MM.1S (cell line): ENCODE measurements at regions not wholly inside any gene's neighbourhood (a gene's known extent, or its start where the extent isn't known, plus 50 kb on each side); places are given as distances from the start of the nearest gene placed in this dataset.

Source experiments
- DNase-seq: peaks from one replicate; pipeline ENCODE4 v3.0.0-alpha.2; 2015
- H2AFZ ChIP-seq: fragments of 300-600 bp; sonication (generic); 2 replicates; pipeline ENCODE4 v1.6.0; 2016; ENCODE audit warnings: antibody characterized with exemption, low read length
- H3F3A ChIP-seq: fragments of 300-600 bp; sonication (generic); 2 replicates; pipeline ENCODE4 v1.6.1; 2016; ENCODE audit warnings: mild to moderate bottlenecking, antibody characterized with exemption, low read length, moderate library complexity, mixed read lengths; ENCODE audit not compliant: insufficient read depth
- H3K27ac ChIP-seq: fragments of 300-600 bp; sonication (generic); 2 replicates; pipeline ENCODE4 v1.5.1; 2016; ENCODE audit warnings: mild to moderate bottlenecking, low read length
- H3K27me3 ChIP-seq: fragments of 300-600 bp; sonication (generic); replicated peaks from 2 replicates; pipeline ENCODE4 v1.6.0; 2016; ENCODE audit warnings: low read length; ENCODE audit not compliant: insufficient read depth
- H3K36me3 ChIP-seq: fragments of 300-600 bp; sonication (generic); replicated peaks from 2 replicates; pipeline ENCODE4 v1.6.1; 2016; ENCODE audit warnings: mild to moderate bottlenecking, low read length, mixed read lengths; ENCODE audit not compliant: insufficient read depth
- H3K4me1 ChIP-seq: fragments of 300-600 bp; sonication (generic); 2 replicates; pipeline ENCODE4 v1.6.1; 2016; ENCODE audit warnings: low read length, mixed read lengths
- H3K4me2 ChIP-seq: fragments of 300-600 bp; sonication (generic); 2 replicates; pipeline ENCODE4 v1.6.0; 2016; ENCODE audit warnings: low read depth, low read length
- H3K4me3 ChIP-seq: fragments of 300-600 bp; sonication (generic); 2 replicates; pipeline ENCODE4 v1.5.1; 2016; ENCODE audit warnings: low read length, mixed read lengths
- H3K79me2 ChIP-seq: fragments of 300-600 bp; sonication (generic); 2 replicates; pipeline ENCODE4 v1.6.1; 2016; ENCODE audit warnings: mixed run types, low read length, mixed read lengths
- H3K9ac ChIP-seq: fragments of 300-600 bp; sonication (generic); 2 replicates; pipeline ENCODE4 v1.6.1; 2016; ENCODE audit warnings: low read length, mixed read lengths
- H3K9me2 ChIP-seq: fragments of 300-600 bp; sonication (generic); replicated peaks from 2 replicates; pipeline ENCODE4 v1.6.1; 2016; ENCODE audit warnings: mild to moderate bottlenecking, low read length, mixed read lengths; ENCODE audit not compliant: insufficient read depth
- H3K9me3 ChIP-seq: fragments of 300-600 bp; sonication (generic); replicated peaks from 2 replicates; pipeline ENCODE4 v1.6.1; 2016; ENCODE audit warnings: mild to moderate bottlenecking, low read length, mixed read lengths; ENCODE audit not compliant: insufficient read depth
- H4K20me1 ChIP-seq: fragments of 300-600 bp; sonication (generic); 2 replicates; pipeline ENCODE4 v1.6.1; 2016; ENCODE audit warnings: mild to moderate bottlenecking, low read length, moderate library complexity, mixed read lengths; ENCODE audit not compliant: insufficient read depth
- EZH2 ChIP-seq: fragments of 300-600 bp; sonication (generic); optimal IDR thresholded peaks from 2 replicates; pipeline ENCODE3; 2017; ENCODE audit warnings: low read depth, mild to moderate bottlenecking, antibody characterized with exemption, low read length, mixed read lengths
- EZH2phosphoT487 ChIP-seq: fragments of 300-600 bp; sonication (generic); IDR thresholded peaks from 2 replicates; pipeline ENCODE4 v1.6.1; 2018; ENCODE audit warnings: antibody characterized with exemption, low read length
- TF ChIP-seq, protein P1 (sequence below): fragments of 300-600 bp; sonication (generic); IDR thresholded peaks from 2 replicates; pipeline ENCODE4 v1.5.1; 2016; ENCODE audit warnings: antibody characterized with exemption, low read length, mixed read lengths

DNA sequence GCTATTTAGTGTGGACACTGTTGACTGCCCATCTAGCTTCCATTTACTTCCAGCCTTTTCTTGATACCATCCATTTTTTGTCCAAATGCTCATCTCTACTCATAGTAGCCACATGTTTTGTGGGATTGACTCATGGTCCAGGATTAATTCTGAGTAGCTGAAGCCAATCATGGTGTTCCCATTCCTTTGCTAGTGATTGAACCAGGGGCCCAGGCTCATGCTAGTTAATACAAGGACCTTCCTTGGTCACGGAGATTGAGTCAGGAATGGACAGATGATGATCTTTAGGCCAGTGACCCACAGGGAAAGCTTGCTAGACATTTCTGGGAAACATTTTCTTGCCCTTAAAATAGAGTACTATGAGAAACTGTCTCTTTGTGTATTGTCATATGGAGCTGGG is 272.9 kb upstream of the RIOK2 start:
- Histone ChIP-seq H3K27ac (no peak overlapping the region), H3K9me2 (no peaks in the 10 kb centered on the region), H2AFZ (no peak overlapping the region), H3K9ac (no peak overlapping the region), H4K20me1 (no peaks in the 10 kb centered on the region), H3K4me2 (no peak overlapping the region), H3K4me1 (0 out of 2 replicates have a peak, but pooled peaks cover 2% of the 10 kb centered on the region), H3K79me2 (no peaks in the 10 kb centered on the region), H3F3A (no peaks in the 10 kb centered on the region; the same call in 1 of the 2 replicates), H3K9me3 (no peaks in the 10 kb centered on the region), H3K36me3 (no peaks in the 10 kb centered on the region), H3K27me3 (no peaks in the 10 kb centered on the region), H3K4me3 (no peak overlapping the region)
- DNase-seq: no peak
- TF ChIP-seq EZH2 (no peak), EZH2phosphoT487 (no peak)
- TF ChIP-seq, protein P1, sequence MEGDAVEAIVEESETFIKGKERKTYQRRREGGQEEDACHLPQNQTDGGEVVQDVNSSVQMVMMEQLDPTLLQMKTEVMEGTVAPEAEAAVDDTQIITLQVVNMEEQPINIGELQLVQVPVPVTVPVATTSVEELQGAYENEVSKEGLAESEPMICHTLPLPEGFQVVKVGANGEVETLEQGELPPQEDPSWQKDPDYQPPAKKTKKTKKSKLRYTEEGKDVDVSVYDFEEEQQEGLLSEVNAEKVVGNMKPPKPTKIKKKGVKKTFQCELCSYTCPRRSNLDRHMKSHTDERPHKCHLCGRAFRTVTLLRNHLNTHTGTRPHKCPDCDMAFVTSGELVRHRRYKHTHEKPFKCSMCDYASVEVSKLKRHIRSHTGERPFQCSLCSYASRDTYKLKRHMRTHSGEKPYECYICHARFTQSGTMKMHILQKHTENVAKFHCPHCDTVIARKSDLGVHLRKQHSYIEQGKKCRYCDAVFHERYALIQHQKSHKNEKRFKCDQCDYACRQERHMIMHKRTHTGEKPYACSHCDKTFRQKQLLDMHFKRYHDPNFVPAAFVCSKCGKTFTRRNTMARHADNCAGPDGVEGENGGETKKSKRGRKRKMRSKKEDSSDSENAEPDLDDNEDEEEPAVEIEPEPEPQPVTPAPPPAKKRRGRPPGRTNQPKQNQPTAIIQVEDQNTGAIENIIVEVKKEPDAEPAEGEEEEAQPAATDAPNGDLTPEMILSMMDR: no peak

DNA sequence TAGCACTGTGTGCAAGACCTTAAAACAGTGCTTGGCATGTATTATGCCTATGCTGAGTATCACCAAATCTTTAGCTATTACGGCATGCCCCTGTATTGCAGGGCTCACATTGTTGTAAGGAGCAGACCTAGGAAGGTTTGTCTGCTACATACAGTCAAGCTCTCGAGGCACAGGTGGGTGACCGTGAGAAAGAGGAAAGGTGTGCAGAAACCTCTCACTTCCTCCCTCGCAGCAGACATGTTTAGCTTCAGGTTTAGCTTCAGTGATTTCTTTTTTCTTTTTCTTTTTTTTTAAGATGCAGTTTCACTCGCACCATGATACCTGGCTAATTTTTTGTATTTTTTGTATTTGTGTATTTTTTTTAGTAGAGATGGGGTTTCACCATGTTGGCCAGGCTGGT is 275.8 kb upstream of the RIOK2 start:
- Histone ChIP-seq H3K36me3 (no peaks in the 10 kb centered on the region), H4K20me1 (no peaks in the 10 kb centered on the region), H2AFZ (peak overlapping the region; percentile 5; the same call in 1 of the 2 replicates), H3K79me2 (no peaks in the 10 kb centered on the region), H3K4me1 (0 out of 2 replicates have a peak, but pooled peaks cover 2% of the 10 kb centered on the region), H3F3A (no peaks in the 10 kb centered on the region; the same call in 1 of the 2 replicates), H3K9me3 (no peaks in the 10 kb centered on the region), H3K9me2 (no peaks in the 10 kb centered on the region), H3K9ac (no peak overlapping the region), H3K27me3 (no peaks in the 10 kb centered on the region), H3K4me2 (no peak overlapping the region), H3K4me3 (no peak overlapping the region), H3K27ac (no peak overlapping the region)
- TF ChIP-seq, protein P1: no peak
- TF ChIP-seq EZH2 (no peak), EZH2phosphoT487 (no peak)
- peak; percentile 36 for DNase-seq

DNA sequence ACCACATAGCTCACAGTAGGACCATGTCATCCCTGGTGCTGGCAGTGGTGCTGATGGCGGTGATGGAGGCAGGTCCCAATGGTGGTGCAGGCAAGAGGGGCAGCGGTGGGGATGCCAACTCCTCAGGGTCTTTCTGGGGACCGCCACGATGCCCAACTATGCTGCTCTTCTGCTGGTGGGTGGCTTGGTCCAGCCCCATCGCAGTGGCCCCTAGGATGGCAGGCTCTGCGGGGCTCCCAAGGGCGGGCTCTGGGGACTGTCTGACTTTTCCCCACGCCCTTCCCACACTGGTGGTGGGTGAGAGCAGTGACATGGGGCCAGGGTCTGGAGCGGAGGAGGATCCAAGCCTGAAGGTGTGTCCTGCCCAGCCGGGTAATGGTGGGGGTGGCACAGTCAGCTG is 288.9 kb upstream of the RIOK2 start:
- Histone ChIP-seq H3K4me2 (no peak overlapping the region), H3K9me2 (no peaks in the 10 kb centered on the region), H3K79me2 (no peaks in the 10 kb centered on the region), H2AFZ (no peak overlapping the region), H3K9ac (no peak overlapping the region), H3F3A (no peaks in the 10 kb centered on the region), H3K27ac (no peak overlapping the region), H3K4me3 (no peak overlapping the region), H3K4me1 (no peaks in the 10 kb centered on the region), H3K9me3 (no peaks in the 10 kb centered on the region), H3K36me3 (no peaks in the 10 kb centered on the region), H3K27me3 (no peaks in the 10 kb centered on the region), H4K20me1 (no peaks in the 10 kb centered on the region)
- TF ChIP-seq, protein P1: no peak
- TF ChIP-seq EZH2phosphoT487 (no peak), EZH2 (no peak)
- no peak for DNase-seq

DNA sequence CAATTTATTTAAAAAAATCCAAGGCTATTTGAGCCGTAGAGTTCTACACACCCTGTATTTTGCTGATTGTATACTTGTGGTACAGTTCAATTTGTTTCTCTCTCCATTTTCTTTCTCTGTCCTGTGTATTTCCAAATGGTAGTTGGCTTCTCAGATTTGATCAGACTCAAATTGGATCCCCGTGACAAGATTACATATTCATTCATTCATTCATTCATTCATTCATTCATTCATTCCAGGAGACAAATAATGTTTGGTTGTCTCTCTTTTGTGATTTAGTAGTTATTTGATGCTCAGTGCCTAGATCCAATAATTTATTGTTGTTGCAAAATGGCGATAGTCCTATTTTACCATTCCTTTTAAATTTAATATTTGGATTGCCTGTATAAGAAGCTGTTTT is 292.8 kb upstream of the RIOK2 start:
- Histone ChIP-seq H3K4me1 (no peaks in the 10 kb centered on the region), H3K79me2 (no peaks in the 10 kb centered on the region), H3K27ac (no peak overlapping the region), H3K9me3 (no peaks in the 10 kb centered on the region), H3F3A (no peaks in the 10 kb centered on the region), H3K4me2 (no peak overlapping the region), H3K9ac (no peak overlapping the region), H3K9me2 (no peaks in the 10 kb centered on the region), H2AFZ (no peak overlapping the region), H3K27me3 (no peaks in the 10 kb centered on the region), H4K20me1 (no peaks in the 10 kb centered on the region), H3K36me3 (no peaks in the 10 kb centered on the region), H3K4me3 (no peak overlapping the region)
- TF ChIP-seq, protein P1: no peak
- TF ChIP-seq EZH2 (no peak), EZH2phosphoT487 (no peak)
- DNase-seq: no peak
